Loucy (cell line): ENCODE measurements at regions not wholly inside any gene's neighbourhood (a gene's known extent, or its start where the extent isn't known, plus 50 kb on each side); places are given as distances from the start of the nearest gene placed in this dataset.

ENCODE experiments used
- EZH2phosphoT487 ChIP-seq: fragments of 200-600 bp; IDR thresholded peaks from 2 replicates; pipeline ENCODE4 v1.6.1; 2018; ENCODE audit warnings: antibody characterized with exemption, mild to moderate bottlenecking, moderate library complexity, borderline replicate concordance
- TF ChIP-seq, protein P1 (sequence below): fragments of 200-600 bp; sonication (generic); conservative IDR thresholded peaks from 2 replicates; pipeline ENCODE4 v1.5.1; 2014; ENCODE audit warnings: mild to moderate bottlenecking, antibody characterized with exemption, low read length

DNA sequence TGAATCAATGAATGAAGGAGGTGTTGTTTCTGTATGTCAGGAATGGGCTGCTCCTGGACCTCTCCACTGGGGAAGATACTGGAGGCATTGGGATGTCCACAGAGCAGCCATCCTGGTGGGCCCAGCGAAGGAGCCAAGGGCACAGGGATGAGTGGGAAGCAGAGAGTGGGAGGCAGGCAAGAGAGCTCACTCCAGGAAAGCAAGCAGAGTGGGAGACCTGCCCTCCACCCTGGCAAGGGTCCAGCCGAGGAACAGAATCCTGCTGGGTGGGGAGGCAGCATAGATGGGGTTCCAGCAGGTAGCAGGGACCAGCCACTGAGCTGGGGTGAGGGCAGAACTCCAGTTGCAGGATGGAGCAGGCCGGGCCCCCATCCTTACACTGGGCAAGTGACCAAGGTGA lies 71.9 kb upstream of the AMZ2 start:
- TF ChIP-seq, protein P1, sequence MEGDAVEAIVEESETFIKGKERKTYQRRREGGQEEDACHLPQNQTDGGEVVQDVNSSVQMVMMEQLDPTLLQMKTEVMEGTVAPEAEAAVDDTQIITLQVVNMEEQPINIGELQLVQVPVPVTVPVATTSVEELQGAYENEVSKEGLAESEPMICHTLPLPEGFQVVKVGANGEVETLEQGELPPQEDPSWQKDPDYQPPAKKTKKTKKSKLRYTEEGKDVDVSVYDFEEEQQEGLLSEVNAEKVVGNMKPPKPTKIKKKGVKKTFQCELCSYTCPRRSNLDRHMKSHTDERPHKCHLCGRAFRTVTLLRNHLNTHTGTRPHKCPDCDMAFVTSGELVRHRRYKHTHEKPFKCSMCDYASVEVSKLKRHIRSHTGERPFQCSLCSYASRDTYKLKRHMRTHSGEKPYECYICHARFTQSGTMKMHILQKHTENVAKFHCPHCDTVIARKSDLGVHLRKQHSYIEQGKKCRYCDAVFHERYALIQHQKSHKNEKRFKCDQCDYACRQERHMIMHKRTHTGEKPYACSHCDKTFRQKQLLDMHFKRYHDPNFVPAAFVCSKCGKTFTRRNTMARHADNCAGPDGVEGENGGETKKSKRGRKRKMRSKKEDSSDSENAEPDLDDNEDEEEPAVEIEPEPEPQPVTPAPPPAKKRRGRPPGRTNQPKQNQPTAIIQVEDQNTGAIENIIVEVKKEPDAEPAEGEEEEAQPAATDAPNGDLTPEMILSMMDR = no peak
- no peak for TF ChIP-seq EZH2phosphoT487
